ENCODE measurements at regions not wholly inside any gene's neighbourhood (a gene's known extent, or its start where the extent isn't known, plus 50 kb on each side); places are given as distances from the start of the nearest gene placed in this dataset.

DNA sequence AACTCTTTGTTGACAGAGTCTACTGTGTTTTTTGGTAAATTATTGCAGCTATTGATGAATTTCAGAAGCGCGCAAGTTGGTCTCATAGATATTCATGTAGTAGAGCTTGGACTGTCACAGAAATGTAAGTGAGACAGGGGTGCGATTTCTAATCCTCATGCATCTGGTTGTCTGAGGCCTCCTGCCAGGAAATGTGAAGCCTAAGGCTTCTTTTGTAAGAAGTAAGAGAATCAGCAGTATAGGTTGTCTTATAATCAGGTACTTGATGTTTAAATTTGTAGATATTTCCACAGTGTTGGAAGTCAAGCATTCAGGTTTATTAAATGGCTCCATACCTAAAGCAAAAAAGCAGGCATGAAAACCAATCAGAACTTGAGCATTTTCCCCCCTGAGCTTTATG, 332.9 kb upstream of the FMN2 start:
- TF ChIP-seq, protein P1, sequence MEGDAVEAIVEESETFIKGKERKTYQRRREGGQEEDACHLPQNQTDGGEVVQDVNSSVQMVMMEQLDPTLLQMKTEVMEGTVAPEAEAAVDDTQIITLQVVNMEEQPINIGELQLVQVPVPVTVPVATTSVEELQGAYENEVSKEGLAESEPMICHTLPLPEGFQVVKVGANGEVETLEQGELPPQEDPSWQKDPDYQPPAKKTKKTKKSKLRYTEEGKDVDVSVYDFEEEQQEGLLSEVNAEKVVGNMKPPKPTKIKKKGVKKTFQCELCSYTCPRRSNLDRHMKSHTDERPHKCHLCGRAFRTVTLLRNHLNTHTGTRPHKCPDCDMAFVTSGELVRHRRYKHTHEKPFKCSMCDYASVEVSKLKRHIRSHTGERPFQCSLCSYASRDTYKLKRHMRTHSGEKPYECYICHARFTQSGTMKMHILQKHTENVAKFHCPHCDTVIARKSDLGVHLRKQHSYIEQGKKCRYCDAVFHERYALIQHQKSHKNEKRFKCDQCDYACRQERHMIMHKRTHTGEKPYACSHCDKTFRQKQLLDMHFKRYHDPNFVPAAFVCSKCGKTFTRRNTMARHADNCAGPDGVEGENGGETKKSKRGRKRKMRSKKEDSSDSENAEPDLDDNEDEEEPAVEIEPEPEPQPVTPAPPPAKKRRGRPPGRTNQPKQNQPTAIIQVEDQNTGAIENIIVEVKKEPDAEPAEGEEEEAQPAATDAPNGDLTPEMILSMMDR (IDR thresholded peaks at IDR 0.05) = no peak
- TF ChIP-seq POLR2A (IDR thresholded peaks at IDR 0.05) = no peak
